GM21576 (cell line): ENCODE measurements at regions not wholly inside any gene's neighbourhood (a gene's known extent, or its start where the extent isn't known, plus 50 kb on each side); places are given as distances from the start of the nearest gene placed in this dataset.
"Not testable (repeated sequence)": the region's sequence is repeated elsewhere in the genome, so short reads cannot be mapped to it uniquely, and the experiment has no call there.

Experiments used
- ATAC-seq: cut with Tn5 transposase; IDR thresholded peaks from one replicate; pipeline ENCODE4 v1.9.1; 2021; ENCODE audit warnings: mild to moderate bottlenecking, moderate library complexity; ENCODE audit not compliant: unreplicated experiment

DNA sequence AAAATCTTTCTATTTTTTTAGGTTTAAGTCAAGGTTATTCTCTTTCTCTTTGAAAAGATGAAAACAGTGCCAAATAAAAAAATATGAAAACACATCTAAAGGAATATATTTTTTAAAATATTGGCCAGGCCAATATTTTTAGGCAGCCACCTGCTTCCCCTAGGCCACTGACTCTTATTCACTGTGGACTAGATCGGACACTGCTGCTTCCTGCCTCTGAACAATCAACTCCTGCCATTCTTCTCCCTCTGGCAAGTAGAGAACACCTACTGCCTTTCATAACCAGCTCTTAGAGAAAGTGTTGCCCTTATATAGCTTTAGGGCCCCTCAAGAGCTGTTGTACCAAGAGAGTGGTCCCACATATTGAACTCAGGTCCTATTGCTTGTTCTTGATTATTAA lies 529.2 kb downstream of the RAPGEF2 start:
- ATAC-seq: no peak

- ATAC-seq: no peak
These were observed 536.9 kb downstream of the RAPGEF2 start for GRCh38 chr4:159639671-159640323.

DNA sequence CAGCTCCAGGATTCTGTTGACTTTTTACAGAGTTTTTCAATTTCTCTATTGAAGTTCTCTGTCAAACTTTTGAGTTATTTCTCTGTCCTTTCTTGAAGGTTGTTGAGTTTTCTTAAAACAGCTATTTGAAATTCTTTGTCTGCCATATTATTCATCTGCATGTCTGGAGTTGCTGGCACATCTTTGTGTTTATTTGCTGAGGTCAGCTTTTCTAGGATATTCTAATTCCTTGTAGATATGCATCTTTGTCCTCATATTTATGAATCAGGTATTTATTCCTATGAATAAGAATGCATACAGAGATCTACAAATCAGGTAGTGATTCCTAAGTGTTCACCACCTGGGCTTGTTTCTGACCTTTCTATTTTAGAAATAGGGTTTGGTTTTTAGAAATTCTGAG lies 546.4 kb downstream of the RAPGEF2 start:
- ATAC-seq: no peak

- ATAC-seq: no peak
These were observed 550.0 kb downstream of the RAPGEF2 start for GRCh38 chr4:159652871-159653270.

- ATAC-seq: no peak
These were observed 552.7 kb downstream of the RAPGEF2 start for GRCh38 chr4:159655547-159655946.

DNA sequence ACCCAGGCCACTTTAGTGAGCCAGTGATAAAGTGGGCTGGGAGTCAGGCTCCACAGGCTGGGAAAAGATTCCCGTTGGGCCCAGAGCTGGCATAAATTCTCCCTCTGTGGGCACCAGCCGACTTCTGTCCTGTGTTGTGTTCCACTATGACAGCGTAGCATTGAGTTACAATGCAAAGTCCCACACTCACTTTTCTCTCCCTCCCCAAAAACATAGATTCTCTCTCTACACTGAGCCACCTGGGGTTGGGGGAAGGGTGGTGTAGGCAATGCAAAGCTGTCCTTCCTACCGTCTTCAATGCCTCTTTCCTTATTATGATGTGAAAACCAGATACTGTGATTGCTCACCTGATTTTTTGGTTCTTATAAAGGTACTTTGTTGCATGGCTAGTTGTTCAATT lies 566.2 kb downstream of the RAPGEF2 start:
- ATAC-seq: no peak

DNA sequence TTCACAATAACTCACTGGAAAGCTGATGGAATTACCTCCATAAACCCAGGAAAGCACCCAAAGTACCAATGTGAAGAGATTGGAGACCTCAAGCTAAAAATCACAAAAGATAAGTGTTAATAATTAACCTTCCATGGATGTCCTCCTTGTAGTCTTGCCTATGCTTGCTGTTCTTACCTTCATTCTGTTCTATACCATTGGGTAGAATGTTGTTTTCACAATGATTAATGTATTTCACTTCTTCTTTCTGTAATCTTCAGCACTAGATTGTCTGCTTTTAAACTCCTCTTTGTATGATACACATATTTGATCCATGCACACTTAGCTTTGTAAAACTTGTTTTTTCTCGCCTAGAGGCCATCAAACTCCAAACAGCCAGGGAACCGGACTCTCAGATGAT lies 570.3 kb downstream of the RAPGEF2 start:
- no peak for ATAC-seq

- no peak for ATAC-seq
These were observed 571.4 kb downstream of the RAPGEF2 start for GRCh38 chr4:159674241-159674640.

DNA sequence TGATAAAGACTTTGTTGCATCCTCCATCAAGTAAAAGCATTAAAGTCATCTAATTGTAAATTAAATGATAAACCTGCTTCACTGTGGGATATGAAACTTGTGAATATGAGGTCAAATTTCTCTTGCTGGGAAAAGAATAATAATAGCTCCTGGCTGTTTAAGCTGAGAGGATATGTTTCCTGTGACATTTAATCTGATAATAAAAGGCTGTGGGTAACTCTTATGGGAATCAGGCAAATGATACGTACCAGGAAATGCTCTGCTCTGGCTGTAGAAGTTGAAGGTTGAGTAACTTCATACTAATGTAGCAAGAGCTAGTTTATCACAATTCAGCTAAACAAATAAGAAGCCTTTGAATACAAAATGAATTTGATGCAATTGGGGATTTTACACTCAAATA lies 574.6 kb downstream of the RAPGEF2 start:
- ATAC-seq: no peak

GRCh38 chr4:159682996-159683395 lies 580.1 kb downstream of the RAPGEF2 start:
- ATAC-seq: no peak

- ATAC-seq: no peak
These were observed 581.2 kb downstream of the RAPGEF2 start for GRCh38 chr4:159684061-159684460.

DNA sequence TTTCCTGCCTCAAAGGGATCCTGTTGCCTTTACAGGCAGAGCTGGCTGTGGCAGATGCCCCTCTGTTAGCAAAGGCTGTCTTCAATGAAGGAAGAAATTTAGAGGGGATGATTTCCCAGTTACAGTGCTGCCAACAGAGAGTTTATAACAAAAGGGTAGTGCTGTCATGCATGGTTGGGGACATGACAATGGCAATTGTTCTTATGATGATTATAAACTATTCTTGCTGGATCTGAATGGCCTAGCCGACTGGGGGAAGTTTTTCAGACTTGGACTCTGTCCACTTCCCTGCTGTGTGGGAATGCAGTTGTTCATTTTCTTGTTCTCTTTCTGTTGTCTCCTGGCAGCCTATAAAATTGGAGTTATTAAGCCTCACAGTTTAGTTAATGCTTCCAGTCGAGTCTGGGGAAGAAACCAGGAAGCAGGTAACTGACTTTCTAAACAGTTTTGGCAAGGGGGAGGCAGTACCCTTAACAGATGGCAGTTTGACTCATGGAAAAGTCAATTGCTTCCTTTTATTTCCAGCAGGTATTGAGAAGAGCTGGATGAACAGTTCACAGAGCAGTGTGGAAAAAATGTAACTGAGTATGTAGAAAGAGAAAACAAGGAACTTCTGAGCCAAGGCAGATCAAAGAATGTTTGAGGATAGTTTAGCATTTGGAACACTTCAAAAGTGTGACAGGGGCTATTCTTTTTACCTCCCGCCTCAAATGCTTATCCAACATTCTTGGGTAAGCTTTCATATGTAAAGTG lies 582.6 kb downstream of the RAPGEF2 start:
- ATAC-seq: no peak

- no peak for ATAC-seq
These were observed 586.6 kb downstream of the RAPGEF2 start for GRCh38 chr4:159689526-159689925.

DNA sequence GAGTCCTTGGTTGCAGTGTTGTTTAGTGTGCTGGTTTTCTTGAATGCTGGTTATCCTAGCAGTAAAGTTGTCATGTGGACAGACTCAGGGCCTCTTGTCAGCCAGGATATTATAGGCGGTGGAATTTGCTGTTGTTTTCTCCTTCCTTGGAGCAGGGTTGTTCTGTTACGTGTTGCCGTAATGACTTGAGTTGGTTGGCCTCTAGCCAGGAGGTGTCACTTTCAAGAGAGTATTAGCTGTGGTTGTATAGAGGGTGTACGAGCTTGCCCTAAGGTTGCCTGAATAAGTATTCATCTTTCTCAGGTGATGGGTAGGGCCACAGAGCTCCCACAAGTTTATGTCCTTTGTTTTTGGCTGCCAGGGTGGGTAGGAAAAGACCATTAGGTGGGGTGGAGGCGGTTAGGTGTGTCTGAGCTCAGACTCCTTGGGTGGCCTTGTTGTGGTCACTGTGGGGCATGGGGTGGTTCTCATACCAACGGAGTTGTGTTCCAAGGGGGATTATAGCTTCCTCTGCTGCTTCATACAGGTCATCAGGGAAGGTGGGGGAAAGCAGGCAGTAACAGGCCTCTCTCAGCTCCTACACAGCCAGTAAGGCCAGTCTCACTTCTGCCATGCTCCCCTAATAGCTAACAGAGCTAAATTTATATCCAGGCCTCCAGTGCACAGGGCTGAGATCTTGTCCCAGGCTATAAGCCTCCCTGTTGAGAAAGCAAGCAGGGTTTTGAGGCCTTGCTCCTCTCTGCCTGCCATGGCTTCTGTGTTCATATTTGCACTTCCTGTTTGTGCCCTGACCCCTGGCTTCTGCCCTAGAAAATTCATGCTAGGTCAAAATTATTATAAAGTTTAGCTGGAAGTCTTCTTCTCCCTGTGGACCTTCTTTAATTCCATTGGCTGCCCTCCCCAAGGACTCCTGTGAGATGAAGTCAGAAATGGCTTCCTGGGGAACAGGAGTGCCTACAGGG lies 594.7 kb downstream of the RAPGEF2 start:
- ATAC-seq: no peak

GRCh38 chr4:159698336-159698735 lies 595.5 kb downstream of the RAPGEF2 start:
- no peak for ATAC-seq

- no peak for ATAC-seq
These were observed 599.3 kb downstream of the RAPGEF2 start for GRCh38 chr4:159702200-159702599.

GRCh38 chr4:159705334-159705733 lies 602.5 kb downstream of the RAPGEF2 start:
- ATAC-seq: no peak

GRCh38 chr4:159706704-159707103 lies 603.8 kb downstream of the RAPGEF2 start:
- no peak for ATAC-seq

DNA sequence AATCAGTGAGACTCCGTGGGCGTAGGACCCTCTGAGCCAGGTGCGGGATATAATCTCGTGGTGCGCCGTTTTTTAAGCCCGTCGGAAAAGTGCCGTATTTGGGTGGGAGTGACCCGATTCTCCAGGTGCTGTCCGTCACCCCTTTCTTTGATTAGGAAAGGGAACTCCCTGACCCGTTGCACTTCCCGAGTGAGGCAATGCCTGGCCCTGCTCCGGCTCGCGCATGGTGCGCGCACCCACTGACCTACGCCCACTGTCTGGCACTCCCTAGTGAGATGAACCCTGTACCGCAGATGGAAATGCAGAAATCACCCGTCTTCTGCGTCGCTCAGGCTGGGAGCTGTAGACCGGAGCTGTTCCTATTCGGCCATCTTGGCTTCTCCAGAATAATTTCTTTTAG lies 612.3 kb downstream of the RAPGEF2 start:
- not testable (repeated sequence) for ATAC-seq

- no peak for ATAC-seq
These were observed 616.7 kb downstream of the RAPGEF2 start for GRCh38 chr4:159719531-159719930.

DNA sequence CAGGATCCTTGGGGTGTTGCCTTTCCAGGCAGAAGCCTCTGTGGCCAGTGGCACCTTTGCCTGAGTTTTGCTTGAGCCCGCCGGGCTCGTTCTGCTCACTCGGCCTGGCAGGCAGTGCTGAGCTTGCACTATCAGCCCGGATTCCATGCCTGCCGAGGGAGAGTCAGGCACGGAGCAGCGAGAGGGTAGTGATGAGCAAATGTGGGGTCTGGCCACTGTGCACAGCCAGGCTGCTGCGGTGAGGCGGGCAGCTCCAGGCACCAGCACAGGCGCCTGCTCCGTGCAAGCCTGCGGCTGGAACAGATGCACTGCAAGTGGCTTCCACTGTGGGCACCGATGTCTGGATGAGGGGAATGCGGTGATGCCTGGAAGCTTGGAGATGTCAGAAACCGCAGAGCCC lies 619.2 kb downstream of the RAPGEF2 start:
- no peak for ATAC-seq
